HEK293 (cell line): ENCODE measurements at regions not wholly inside any gene's neighbourhood (a gene's known extent, or its start where the extent isn't known, plus 50 kb on each side); places are given as distances from the start of the nearest gene placed in this dataset.

Source experiments
- CTCF ChIA-PET: fragments of 350-600 bp; formaldehyde crosslinking; extraction: SDS; loops from one replicate; lab custom pipeline; 2021; ENCODE audit warnings: antibody characterized with exemption; lab: Yijun Ruan, JAX
- POLR2A ChIA-PET: fragments of 300-600 bp; formaldehyde crosslinking; extraction: SDS; loops from one replicate; lab custom pipeline; 2020; ENCODE audit warnings: antibody characterized with exemption, inconsistent platforms; lab: Yijun Ruan, JAX
- H3K27ac ChIP-seq: fragments of 200-500 bp; sonication (Bioruptor generic); 2 replicates; pipeline ENCODE4 v1.5.1; 2014; ENCODE audit warnings: low read depth, low read length, control low read depth, inconsistent platforms; ENCODE audit errors: extremely low read depth
- H3K36me3 ChIP-seq, 2 experiments: fragments of 200-500 bp in 1 of 2; sonication (Bioruptor generic) in 1 of 2; 1 replicate in 1 of 2; 2 replicates in 1 of 2; pipeline ENCODE4 v1.5.1; 2014 to 2017; ENCODE audit warnings: inconsistent platforms in 2 of 2, low read length in 2 of 2; ENCODE audit not compliant: control insufficient read depth in 2 of 2, insufficient read depth in 1 of 2
- H3K4me1 ChIP-seq: fragments of 200-500 bp; sonication (Bioruptor generic); 2 replicates; pipeline ENCODE4 v1.5.1; 2014; ENCODE audit warnings: mild to moderate bottlenecking, low read length, inconsistent platforms; ENCODE audit not compliant: control insufficient read depth, insufficient read depth
- H3K4me3 ChIP-seq: 2 replicates; pipeline ENCODE4 v1.5.1; 2011; ENCODE audit warnings: low read depth, mild to moderate bottlenecking, control low read depth, low read length, moderate library complexity
- H3K9me3 ChIP-seq: fragments of 200-500 bp; sonication (Bioruptor generic); 2 replicates; pipeline ENCODE4 v1.5.1; 2014; ENCODE audit warnings: low read depth, low read length, inconsistent platforms; ENCODE audit not compliant: control insufficient read depth, insufficient read depth
- FEZF1 ChIP-seq: fragments of 450-650 bp; formaldehyde crosslinking; IDR thresholded peaks from 2 replicates; pipeline ENCODE4 v1.5.1; 2016; ENCODE audit warnings: missing biosample characterization, missing genetic modification characterization
- GFI1B ChIP-seq: fragments of 450-650 bp; formaldehyde crosslinking; IDR thresholded peaks from 2 replicates; pipeline ENCODE4 v1.5.1; 2016; ENCODE audit warnings: missing biosample characterization, missing genetic modification characterization
- HOXA7 ChIP-seq: sonication (generic); formaldehyde crosslinking; IDR thresholded peaks from 2 replicates; pipeline ENCODE4 v1.8.1; 2022; ENCODE audit warnings: missing genetic modification reagents, borderline replicate concordance
- SCRT1 ChIP-seq: fragments of 450-650 bp; formaldehyde crosslinking; IDR thresholded peaks from 2 replicates; pipeline ENCODE4 v1.5.1; 2016; ENCODE audit warnings: missing biosample characterization, missing genetic modification characterization, borderline replicate concordance
- YY1 ChIP-seq: fragments of 450-650 bp; formaldehyde crosslinking; IDR thresholded peaks from 2 replicates; pipeline ENCODE4 v1.5.1; 2018; ENCODE audit warnings: missing biosample characterization, missing genetic modification characterization
- ZNF133 ChIP-seq: fragments of 450-650 bp; formaldehyde crosslinking; IDR thresholded peaks from 2 replicates; pipeline ENCODE4 v1.5.1; 2016; ENCODE audit warnings: missing biosample characterization, missing genetic modification characterization
- ZNF19 ChIP-seq: fragments of 450-650 bp; formaldehyde crosslinking; IDR thresholded peaks from 2 replicates; pipeline ENCODE4; 2016; ENCODE audit warnings: missing biosample characterization, missing genetic modification characterization, low read depth
- ZNF248 ChIP-seq: fragments of 450-650 bp; formaldehyde crosslinking; IDR thresholded peaks from 2 replicates; pipeline ENCODE4 v1.5.1; 2017; ENCODE audit warnings: missing biosample characterization, missing genetic modification characterization
- ZNF266 ChIP-seq: fragments of 450-650 bp; formaldehyde crosslinking; IDR thresholded peaks from 2 replicates; pipeline ENCODE4 v1.5.1; 2016; ENCODE audit warnings: missing biosample characterization, missing genetic modification characterization, low read depth
- ZNF558 ChIP-seq: fragments of 450-650 bp; formaldehyde crosslinking; IDR thresholded peaks from 2 replicates; pipeline ENCODE4 v1.5.1; 2016; ENCODE audit warnings: missing biosample characterization, missing genetic modification characterization
- ZNF571 ChIP-seq: fragments of 450-650 bp; formaldehyde crosslinking; IDR thresholded peaks from 2 replicates; pipeline ENCODE4 v1.5.0; 2017; ENCODE audit warnings: missing biosample characterization, missing genetic modification characterization
- ZNF626 ChIP-seq: fragments of 450-650 bp; sonication (Bioruptor Pico); formaldehyde crosslinking; IDR thresholded peaks from 2 replicates; pipeline ENCODE4 v1.5.1; 2018; ENCODE audit warnings: missing biosample characterization, missing genetic modification characterization, inconsistent platforms
- ZNF701 ChIP-seq: fragments of 450-650 bp; formaldehyde crosslinking; IDR thresholded peaks from 2 replicates; pipeline ENCODE4 v1.5.1; 2016; ENCODE audit warnings: missing biosample characterization, missing genetic modification characterization
- ZNF792 ChIP-seq: fragments of 450-650 bp; formaldehyde crosslinking; IDR thresholded peaks from 2 replicates; pipeline ENCODE4 v1.5.1; 2016; ENCODE audit warnings: missing biosample characterization, missing genetic modification characterization
- TF ChIP-seq, protein P1 (sequence below): fragments of 450-650 bp; formaldehyde crosslinking; IDR thresholded peaks from 2 replicates; pipeline ENCODE4 v1.5.1; 2017; ENCODE audit warnings: missing biosample characterization, missing genetic modification characterization
- TF ChIP-seq, protein P2 (sequence below): fragments of 450-650 bp; formaldehyde crosslinking; IDR thresholded peaks from 2 replicates; pipeline ENCODE4 v1.5.1; 2016; ENCODE audit warnings: missing biosample characterization, missing genetic modification characterization, borderline replicate concordance
- TF ChIP-seq, protein P3 (sequence below): fragments of 450-650 bp; formaldehyde crosslinking; IDR thresholded peaks from 2 replicates; pipeline ENCODE4 v1.5.1; 2016; ENCODE audit warnings: missing biosample characterization, missing genetic modification characterization
- TF ChIP-seq, protein P4 (sequence below): fragments of 450-650 bp; formaldehyde crosslinking; IDR thresholded peaks from 2 replicates; pipeline ENCODE4 v1.5.1; 2016; ENCODE audit warnings: missing biosample characterization, missing genetic modification characterization
- TF ChIP-seq, protein P5 (sequence below): fragments of 450-650 bp; formaldehyde crosslinking; IDR thresholded peaks from 2 replicates; pipeline ENCODE4 v1.5.1; 2016; ENCODE audit warnings: missing biosample characterization, missing genetic modification characterization

DNA sequence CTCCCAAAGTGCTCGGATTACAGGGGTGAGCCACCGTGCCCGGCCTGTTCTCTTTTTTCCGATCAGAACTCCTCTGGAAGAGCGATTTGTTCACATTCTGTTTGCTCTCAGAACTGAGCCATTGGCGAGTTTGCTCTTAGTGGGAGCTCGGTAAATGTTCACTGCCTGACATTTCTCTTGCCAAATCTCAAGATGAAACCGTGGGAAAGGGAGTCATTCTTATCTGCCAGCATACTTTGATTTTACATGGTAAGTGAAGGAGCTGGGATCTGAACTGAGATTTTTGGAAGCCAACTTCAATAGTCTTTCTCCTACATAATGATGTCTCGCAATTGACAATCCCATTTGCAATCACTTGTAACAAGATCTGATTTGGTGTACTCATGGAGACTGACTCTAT is 445.8 kb upstream of the ISX start:
- no peaks in the 10 kb centered on the region for H3K9me3 ChIP-seq
- no peaks in the 10 kb centered on the region for H3K36me3 ChIP-seq
- TF ChIP-seq HOXA7 (no peak), GFI1B (tag by site-specific recombination) (no peak), ZNF701 (tag by site-specific recombination) (no peak), SCRT1 (tag by site-specific recombination) (no peak), ZNF133 (tag by site-specific recombination) (no peak), YY1 (tag by site-specific recombination) (no peak), ZNF19 (no peak), ZNF792 (tag by site-specific recombination) (no peak), ZNF248 (tag by site-specific recombination) (no peak), ZNF266 (tag by site-specific recombination) (no peak), ZNF626 (tag by site-specific recombination) (no peak), ZNF558 (tag by site-specific recombination) (no peak), FEZF1 (tag by site-specific recombination) (no peak), ZNF571 (tag by site-specific recombination) (no peak)
- TF ChIP-seq, protein P1, sequence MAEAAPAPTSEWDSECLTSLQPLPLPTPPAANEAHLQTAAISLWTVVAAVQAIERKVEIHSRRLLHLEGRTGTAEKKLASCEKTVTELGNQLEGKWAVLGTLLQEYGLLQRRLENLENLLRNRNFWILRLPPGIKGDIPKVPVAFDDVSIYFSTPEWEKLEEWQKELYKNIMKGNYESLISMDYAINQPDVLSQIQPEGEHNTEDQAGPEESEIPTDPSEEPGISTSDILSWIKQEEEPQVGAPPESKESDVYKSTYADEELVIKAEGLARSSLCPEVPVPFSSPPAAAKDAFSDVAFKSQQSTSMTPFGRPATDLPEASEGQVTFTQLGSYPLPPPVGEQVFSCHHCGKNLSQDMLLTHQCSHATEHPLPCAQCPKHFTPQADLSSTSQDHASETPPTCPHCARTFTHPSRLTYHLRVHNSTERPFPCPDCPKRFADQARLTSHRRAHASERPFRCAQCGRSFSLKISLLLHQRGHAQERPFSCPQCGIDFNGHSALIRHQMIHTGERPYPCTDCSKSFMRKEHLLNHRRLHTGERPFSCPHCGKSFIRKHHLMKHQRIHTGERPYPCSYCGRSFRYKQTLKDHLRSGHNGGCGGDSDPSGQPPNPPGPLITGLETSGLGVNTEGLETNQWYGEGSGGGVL = no peak
- TF ChIP-seq, protein P2, sequence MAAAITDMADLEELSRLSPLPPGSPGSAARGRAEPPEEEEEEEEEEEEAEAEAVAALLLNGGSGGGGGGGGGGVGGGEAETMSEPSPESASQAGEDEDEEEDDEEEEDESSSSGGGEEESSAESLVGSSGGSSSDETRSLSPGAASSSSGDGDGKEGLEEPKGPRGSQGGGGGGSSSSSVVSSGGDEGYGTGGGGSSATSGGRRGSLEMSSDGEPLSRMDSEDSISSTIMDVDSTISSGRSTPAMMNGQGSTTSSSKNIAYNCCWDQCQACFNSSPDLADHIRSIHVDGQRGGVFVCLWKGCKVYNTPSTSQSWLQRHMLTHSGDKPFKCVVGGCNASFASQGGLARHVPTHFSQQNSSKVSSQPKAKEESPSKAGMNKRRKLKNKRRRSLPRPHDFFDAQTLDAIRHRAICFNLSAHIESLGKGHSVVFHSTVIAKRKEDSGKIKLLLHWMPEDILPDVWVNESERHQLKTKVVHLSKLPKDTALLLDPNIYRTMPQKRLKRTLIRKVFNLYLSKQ = no peak
- TF ChIP-seq, protein P3, sequence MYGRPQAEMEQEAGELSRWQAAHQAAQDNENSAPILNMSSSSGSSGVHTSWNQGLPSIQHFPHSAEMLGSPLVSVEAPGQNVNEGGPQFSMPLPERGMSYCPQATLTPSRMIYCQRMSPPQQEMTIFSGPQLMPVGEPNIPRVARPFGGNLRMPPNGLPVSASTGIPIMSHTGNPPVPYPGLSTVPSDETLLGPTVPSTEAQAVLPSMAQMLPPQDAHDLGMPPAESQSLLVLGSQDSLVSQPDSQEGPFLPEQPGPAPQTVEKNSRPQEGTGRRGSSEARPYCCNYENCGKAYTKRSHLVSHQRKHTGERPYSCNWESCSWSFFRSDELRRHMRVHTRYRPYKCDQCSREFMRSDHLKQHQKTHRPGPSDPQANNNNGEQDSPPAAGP (tag by site-specific recombination) = no peak
- TF ChIP-seq, protein P4, sequence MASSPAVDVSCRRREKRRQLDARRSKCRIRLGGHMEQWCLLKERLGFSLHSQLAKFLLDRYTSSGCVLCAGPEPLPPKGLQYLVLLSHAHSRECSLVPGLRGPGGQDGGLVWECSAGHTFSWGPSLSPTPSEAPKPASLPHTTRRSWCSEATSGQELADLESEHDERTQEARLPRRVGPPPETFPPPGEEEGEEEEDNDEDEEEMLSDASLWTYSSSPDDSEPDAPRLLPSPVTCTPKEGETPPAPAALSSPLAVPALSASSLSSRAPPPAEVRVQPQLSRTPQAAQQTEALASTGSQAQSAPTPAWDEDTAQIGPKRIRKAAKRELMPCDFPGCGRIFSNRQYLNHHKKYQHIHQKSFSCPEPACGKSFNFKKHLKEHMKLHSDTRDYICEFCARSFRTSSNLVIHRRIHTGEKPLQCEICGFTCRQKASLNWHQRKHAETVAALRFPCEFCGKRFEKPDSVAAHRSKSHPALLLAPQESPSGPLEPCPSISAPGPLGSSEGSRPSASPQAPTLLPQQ (tag by site-specific recombination) = no peak
- TF ChIP-seq, protein P5, sequence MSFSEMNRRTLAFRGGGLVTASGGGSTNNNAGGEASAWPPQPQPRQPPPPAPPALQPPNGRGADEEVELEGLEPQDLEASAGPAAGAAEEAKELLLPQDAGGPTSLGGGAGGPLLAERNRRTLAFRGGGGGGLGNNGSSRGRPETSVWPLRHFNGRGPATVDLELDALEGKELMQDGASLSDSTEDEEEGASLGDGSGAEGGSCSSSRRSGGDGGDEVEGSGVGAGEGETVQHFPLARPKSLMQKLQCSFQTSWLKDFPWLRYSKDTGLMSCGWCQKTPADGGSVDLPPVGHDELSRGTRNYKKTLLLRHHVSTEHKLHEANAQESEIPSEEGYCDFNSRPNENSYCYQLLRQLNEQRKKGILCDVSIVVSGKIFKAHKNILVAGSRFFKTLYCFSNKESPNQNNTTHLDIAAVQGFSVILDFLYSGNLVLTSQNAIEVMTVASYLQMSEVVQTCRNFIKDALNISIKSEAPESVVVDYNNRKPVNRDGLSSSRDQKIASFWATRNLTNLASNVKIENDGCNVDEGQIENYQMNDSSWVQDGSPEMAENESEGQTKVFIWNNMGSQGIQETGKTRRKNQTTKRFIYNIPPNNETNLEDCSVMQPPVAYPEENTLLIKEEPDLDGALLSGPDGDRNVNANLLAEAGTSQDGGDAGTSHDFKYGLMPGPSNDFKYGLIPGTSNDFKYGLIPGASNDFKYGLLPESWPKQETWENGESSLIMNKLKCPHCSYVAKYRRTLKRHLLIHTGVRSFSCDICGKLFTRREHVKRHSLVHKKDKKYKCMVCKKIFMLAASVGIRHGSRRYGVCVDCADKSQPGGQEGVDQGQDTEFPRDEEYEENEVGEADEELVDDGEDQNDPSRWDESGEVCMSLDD (tag by site-specific recombination) = no peak
- H3K4me3 ChIP-seq = no peak overlapping the region
- ChIA-PET CTCF (interaction anchor here (0.7 kb wide), 1 partner anchor 310 kb away, joined by 4 read pairs; no protein-coding TSS in a partner anchor), POLR2A (no interaction called here)
- H3K4me1 ChIP-seq = no peaks in the 10 kb centered on the region
- H3K27ac ChIP-seq = no peak overlapping the region
